Esophagus squamous epithelium (tissue), 5 donors: ENCODE measurements at regions not wholly inside any gene's neighbourhood (a gene's known extent, or its start where the extent isn't known, plus 50 kb on each side); places are given as distances from the start of the nearest gene placed in this dataset.

Experiments used
- DNase-seq: peaks from one replicate; lab custom pipeline; 2025; lab: John Stamatoyannopoulos, UW
- H3K27ac ChIP-seq, 4 donors: fragments of 200-600 bp; sonication (generic); one replicate each; pipeline ENCODE4 v1.5.1; 2016 to 2019; ENCODE audit warnings: mild to moderate bottlenecking in 1 of 4
- H3K27me3 ChIP-seq, 4 donors: fragments of 200-600 bp; sonication (generic); 1 replicate in 3 of 4; 2 replicates in 1 of 4; pipeline versions ENCODE4 v1.5.1 to v1.6.0; 2017 to 2021; ENCODE audit warnings: antibody characterized with exemption in 1 of 4
- H3K36me3 ChIP-seq, 3 donors: fragments of 200-600 bp; sonication (generic); one replicate each; pipeline ENCODE4 v1.5.1; 2016 to 2019
- H3K4me1 ChIP-seq, 3 donors: fragments of 200-600 bp; sonication (generic); one replicate each; pipeline ENCODE4 v1.5.1; 2017 to 2019
- H3K4me3 ChIP-seq, 4 donors: fragments of 200-600 bp; sonication (generic); 1 replicate in 3 of 4; 2 replicates in 1 of 4; pipeline ENCODE4 v1.5.1; 2016 to 2019; ENCODE audit warnings: mild to moderate bottlenecking in 2 of 4, moderate library complexity in 1 of 4
- H3K9me3 ChIP-seq, 3 donors: fragments of 200-600 bp; sonication (generic); one replicate each; pipeline ENCODE4 v1.5.1; 2016 to 2019
- POLR2A ChIP-seq, 4 donors: fragments of 450-650 bp; IDR thresholded peaks; one replicate each; pipeline ENCODE4 v1.6.1; 2017; ENCODE audit warnings: antibody characterized with exemption in 4 of 4, mild to moderate bottlenecking in 4 of 4, moderate library complexity in 3 of 4
- WGBS, 2 donors: methylation state at CpG; one replicate each; pipeline ENCODE4 v1.1.5; 2018; 5-methylcytosine and 5-hydroxymethylcytosine counted together
- intact Hi-C: fragments of 100-400 bp; cut with DNase I; formaldehyde crosslinking; loops from one replicate; pipeline ENCODE4 v1.15.0; 2022
- TF ChIP-seq, protein P1 (sequence below), 6 experiments: fragments of 450-650 bp in 4 of 6; fragments of 200-600 bp in 2 of 6; sonication (generic) in 2 of 6; IDR thresholded peaks; one replicate each; pipeline ENCODE4 v1.5.1; 2016 to 2019; ENCODE audit warnings: antibody characterized with exemption in 6 of 6, mild to moderate bottlenecking in 4 of 6, moderate library complexity in 4 of 6
- donor health status: DM: yes; HTN: yes; CAD: no.

GRCh38 chr4:111814961-111815360 is 330.3 kb upstream of the FAM241A start:
- H3K27me3 ChIP-seq = no peaks in the 10 kb centered on the region
- no peak for TF ChIP-seq POLR2A (IDR thresholded peaks at IDR 0.05)
- TF ChIP-seq, protein P1, sequence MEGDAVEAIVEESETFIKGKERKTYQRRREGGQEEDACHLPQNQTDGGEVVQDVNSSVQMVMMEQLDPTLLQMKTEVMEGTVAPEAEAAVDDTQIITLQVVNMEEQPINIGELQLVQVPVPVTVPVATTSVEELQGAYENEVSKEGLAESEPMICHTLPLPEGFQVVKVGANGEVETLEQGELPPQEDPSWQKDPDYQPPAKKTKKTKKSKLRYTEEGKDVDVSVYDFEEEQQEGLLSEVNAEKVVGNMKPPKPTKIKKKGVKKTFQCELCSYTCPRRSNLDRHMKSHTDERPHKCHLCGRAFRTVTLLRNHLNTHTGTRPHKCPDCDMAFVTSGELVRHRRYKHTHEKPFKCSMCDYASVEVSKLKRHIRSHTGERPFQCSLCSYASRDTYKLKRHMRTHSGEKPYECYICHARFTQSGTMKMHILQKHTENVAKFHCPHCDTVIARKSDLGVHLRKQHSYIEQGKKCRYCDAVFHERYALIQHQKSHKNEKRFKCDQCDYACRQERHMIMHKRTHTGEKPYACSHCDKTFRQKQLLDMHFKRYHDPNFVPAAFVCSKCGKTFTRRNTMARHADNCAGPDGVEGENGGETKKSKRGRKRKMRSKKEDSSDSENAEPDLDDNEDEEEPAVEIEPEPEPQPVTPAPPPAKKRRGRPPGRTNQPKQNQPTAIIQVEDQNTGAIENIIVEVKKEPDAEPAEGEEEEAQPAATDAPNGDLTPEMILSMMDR (IDR thresholded peaks at IDR 0.05) = no peak
- 58 to 65% methylated on average over 6 of the region's 6 CpGs for WGBS, 2 donors

DNA sequence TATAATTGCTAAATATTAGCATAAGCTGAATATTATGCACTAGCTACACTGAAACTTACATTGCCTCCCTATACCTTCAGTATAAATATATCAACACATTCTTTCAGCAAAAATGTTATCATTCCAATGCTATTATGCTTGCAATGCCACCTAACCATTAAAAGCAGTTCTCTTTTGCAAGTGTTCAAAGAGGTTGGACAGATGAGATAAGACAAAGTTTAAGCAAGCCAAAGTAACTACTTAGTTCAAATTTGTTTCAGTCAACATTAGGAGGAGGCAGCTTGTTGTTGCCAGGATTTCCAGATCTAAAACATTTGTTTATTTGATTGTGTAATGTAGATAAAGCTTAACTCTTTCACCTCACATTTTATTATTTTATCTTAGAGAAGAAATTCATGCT is 323.9 kb upstream of the FAM241A start:
- no peaks in the 10 kb centered on the region for H3K27me3 ChIP-seq
- TF ChIP-seq, protein P1 (IDR thresholded peaks at IDR 0.05) = no peak
- TF ChIP-seq POLR2A (IDR thresholded peaks at IDR 0.05) = no peak
- intact Hi-C loops = no loop called here

More at GRCh38 chr4:111814961-111815360, 330.3 kb upstream of the FAM241A start:
- no peaks in the 10 kb centered on the region for H3K4me1 ChIP-seq
- no peaks in the 10 kb centered on the region for H3K36me3 ChIP-seq
- no peak overlapping the region for H3K27ac ChIP-seq
- peaks cover 0 to 8% (median 0%) of the 10 kb centered on the region in 3 donors for H3K9me3 ChIP-seq
- intact Hi-C loops = no loop called here
- no peak overlapping the region for H3K4me3 ChIP-seq
- no peak for DNase-seq

GRCh38 chr4:111836601-111837000 is 308.7 kb upstream of the FAM241A start:
- intact Hi-C loops = no loop called here
- H3K27me3 ChIP-seq = no peaks in the 10 kb centered on the region
- H3K36me3 ChIP-seq = no peaks in the 10 kb centered on the region
- H3K27ac ChIP-seq = no peak overlapping the region
- TF ChIP-seq POLR2A (IDR thresholded peaks at IDR 0.05) = no peak
- TF ChIP-seq, protein P1 (IDR thresholded peaks at IDR 0.05) = no peak
- no peaks in the 10 kb centered on the region for H3K4me1 ChIP-seq
- DNase-seq = no peak
- H3K9me3 ChIP-seq = no peaks in the 10 kb centered on the region
- no peak overlapping the region for H3K4me3 ChIP-seq
- 80 to 91% methylated on average over 3 of the region's 3 CpGs for WGBS, 2 donors

More for the DNA sequence above, 323.9 kb upstream of the FAM241A start:
- no peak for DNase-seq
- peaks cover 0 to 8% (median 0%) of the 10 kb centered on the region in 3 donors for H3K9me3 ChIP-seq
- H3K36me3 ChIP-seq = no peaks in the 10 kb centered on the region
- no peak overlapping the region for H3K27ac ChIP-seq
- H3K4me1 ChIP-seq = no peaks in the 10 kb centered on the region
- no peak overlapping the region for H3K4me3 ChIP-seq

- DNase-seq = no peak
Observed at GRCh38 chr4:111837761-111838160, 307.5 kb upstream of the FAM241A start.

DNA sequence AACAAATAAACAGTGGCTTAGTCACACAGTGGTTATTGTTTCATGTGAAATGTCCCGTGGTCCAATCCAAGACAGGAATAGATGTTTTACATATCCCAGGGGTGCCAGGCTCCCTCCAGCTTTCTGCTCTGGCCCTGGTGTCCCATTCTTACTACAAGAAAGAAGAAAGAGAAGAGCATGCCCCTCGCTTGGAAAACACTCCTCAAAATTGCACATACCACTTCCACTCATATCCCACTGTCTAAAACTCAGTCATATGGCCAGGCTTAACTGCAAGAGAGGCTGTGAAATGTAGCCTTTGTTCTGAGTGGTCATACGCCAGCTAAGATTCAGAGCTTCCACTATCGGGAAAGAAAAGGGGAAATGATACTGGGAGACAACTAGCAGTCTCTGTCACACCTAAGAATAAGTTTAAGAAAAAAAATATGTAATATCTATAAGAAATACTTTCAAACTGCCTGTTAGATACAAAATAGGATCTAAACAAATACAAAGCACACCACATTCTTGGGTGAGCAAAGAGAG is 306.8 kb upstream of the FAM241A start:
- 42 to 66% methylated on average over 4 of the region's 4 CpGs for WGBS, 2 donors
- no peak overlapping the region for H3K27ac ChIP-seq
- no peak overlapping the region for H3K4me3 ChIP-seq
- intact Hi-C loops = no loop called here
- H3K4me1 ChIP-seq = no peaks in the 10 kb centered on the region
- DNase-seq = no peak
- H3K36me3 ChIP-seq = no peaks in the 10 kb centered on the region
- TF ChIP-seq, protein P1 (IDR thresholded peaks at IDR 0.05) = no peak
- TF ChIP-seq POLR2A (IDR thresholded peaks at IDR 0.05) = no peak
- no peaks in the 10 kb centered on the region for H3K9me3 ChIP-seq
- no peaks in the 10 kb centered on the region for H3K27me3 ChIP-seq

More at GRCh38 chr4:111837761-111838160, 307.5 kb upstream of the FAM241A start:
- H3K27ac ChIP-seq = no peak overlapping the region
- H3K4me3 ChIP-seq = no peak overlapping the region
- H3K27me3 ChIP-seq = no peaks in the 10 kb centered on the region
- H3K36me3 ChIP-seq = no peaks in the 10 kb centered on the region
- intact Hi-C loops = no loop called here
- no peaks in the 10 kb centered on the region for H3K9me3 ChIP-seq
- no peaks in the 10 kb centered on the region for H3K4me1 ChIP-seq
- TF ChIP-seq, protein P1 (IDR thresholded peaks at IDR 0.05) = no peak
- no peak for TF ChIP-seq POLR2A (IDR thresholded peaks at IDR 0.05)
- 75 to 79% methylated on average over 2 of the region's 2 CpGs for WGBS, 2 donors
